ENCODE measurements at regions not wholly inside any gene's neighbourhood (a gene's known extent, or its start where the extent isn't known, plus 50 kb on each side); places are given as distances from the start of the nearest gene placed in this dataset.
A peak's percentile ranks its signal among the peaks of the same experiment; 100 is the strongest.

GRCh38 chr11:81744336-81745116 lies 989.1 kb downstream of the FAM181B start:
- no peak overlapping the region for H3K4me3 ChIP-seq (ENCODE audit: insufficient read length, low read depth)
- H3K9me3 ChIP-seq (ENCODE audit: insufficient read depth, low read length): peaks cover 7% of the 10 kb centered on the region; the same call in 1 of the 2 replicates
- no peak overlapping the region for H3K9ac ChIP-seq (ENCODE audit: insufficient read length, low read depth)
- no peaks in the 10 kb centered on the region for H3K36me3 ChIP-seq (ENCODE audit: insufficient read depth, insufficient read length, low read length)
- no peaks in the 10 kb centered on the region for H3K4me1 ChIP-seq (ENCODE audit: insufficient read depth, insufficient read length)
- H3K27me3 ChIP-seq (ENCODE audit: insufficient read depth, insufficient read length): no peaks in the 10 kb centered on the region
- TF ChIP-seq SUZ12 (IDR thresholded peaks at IDR 0.05; ENCODE audit: extremely low read depth, insufficient read depth, insufficient read length) (no peak), ZNF274 (IDR thresholded peaks at IDR 0.05; ENCODE audit: low read depth, low read length) (no peak), YY1 (IDR thresholded peaks at IDR 0.05; ENCODE audit: insufficient read depth, insufficient read length) (no peak)
- DNase-seq (ENCODE audit: low read depth, low spot score): no peak

DNA sequence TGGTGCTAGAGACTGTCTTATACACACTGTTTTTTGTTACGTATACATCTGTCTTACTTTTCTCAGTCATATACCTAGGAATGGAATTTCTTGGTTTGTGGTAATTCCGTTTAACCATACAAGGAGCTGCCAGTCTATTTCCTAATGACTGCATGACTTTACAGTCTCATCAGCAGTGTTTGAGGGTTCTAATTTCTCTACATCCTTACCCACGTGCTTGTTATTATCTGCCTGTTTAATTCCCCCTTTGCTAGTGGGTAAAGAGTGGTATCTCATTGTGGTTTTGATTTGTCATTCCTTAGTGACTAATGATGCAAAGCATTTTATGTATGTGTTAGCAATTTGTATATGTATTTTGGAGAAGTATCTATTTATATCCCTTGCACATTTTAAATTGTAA lies 1008.0 kb downstream of the FAM181B start:
- peaks cover 2% of the 10 kb centered on the region; the same call in 1 of the 2 replicates for H3K9me3 ChIP-seq (ENCODE audit: insufficient read depth, low read length)
- no peaks in the 10 kb centered on the region for H3K36me3 ChIP-seq (ENCODE audit: insufficient read depth, insufficient read length, low read length)
- no peak for TF ChIP-seq ZNF274 (IDR thresholded peaks at IDR 0.05; ENCODE audit: low read depth, low read length)
- no peak for TF ChIP-seq YY1 (IDR thresholded peaks at IDR 0.05; ENCODE audit: insufficient read depth, insufficient read length)
- no peak for TF ChIP-seq SUZ12 (IDR thresholded peaks at IDR 0.05; ENCODE audit: extremely low read depth, insufficient read depth, insufficient read length)
- no peaks in the 10 kb centered on the region for H3K4me1 ChIP-seq (ENCODE audit: insufficient read depth, insufficient read length)
- H3K27me3 ChIP-seq (ENCODE audit: insufficient read depth, insufficient read length): no peaks in the 10 kb centered on the region
- DNase-seq (ENCODE audit: low read depth, low spot score): no peak
- H3K9ac ChIP-seq (ENCODE audit: insufficient read length, low read depth): no peak overlapping the region
- H3K4me3 ChIP-seq (ENCODE audit: insufficient read length, low read depth): no peak overlapping the region

DNA sequence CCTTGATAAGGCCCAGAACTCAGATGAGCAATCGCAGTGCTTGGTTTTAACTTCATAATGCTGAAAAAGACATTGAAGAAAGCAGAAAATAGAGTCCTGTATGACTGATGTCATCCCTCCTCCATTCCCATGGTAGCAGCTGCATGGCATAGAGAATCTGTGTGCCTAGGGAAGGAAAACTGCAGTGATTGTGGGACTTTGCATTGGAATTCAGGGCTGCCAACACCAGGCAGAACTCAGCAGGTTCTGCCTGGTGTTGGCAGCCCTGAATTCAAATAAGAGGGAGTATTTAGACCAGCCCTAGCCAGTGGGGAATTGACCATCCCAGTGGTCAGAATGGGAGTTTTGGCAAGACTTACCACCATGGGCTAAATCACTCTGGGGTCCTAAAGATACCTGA lies 1016.0 kb downstream of the FAM181B start:
- H3K27me3 ChIP-seq (ENCODE audit: insufficient read depth, insufficient read length): no peaks in the 10 kb centered on the region
- H3K4me3 ChIP-seq (ENCODE audit: insufficient read length, low read depth): no peak overlapping the region
- no peaks in the 10 kb centered on the region for H3K36me3 ChIP-seq (ENCODE audit: insufficient read depth, insufficient read length, low read length)
- no peaks in the 10 kb centered on the region for H3K9me3 ChIP-seq (ENCODE audit: insufficient read depth, low read length)
- no peaks in the 10 kb centered on the region for H3K4me1 ChIP-seq (ENCODE audit: insufficient read depth, insufficient read length)
- TF ChIP-seq YY1 (IDR thresholded peaks at IDR 0.05; ENCODE audit: insufficient read depth, insufficient read length) (no peak), ZNF274 (IDR thresholded peaks at IDR 0.05; ENCODE audit: low read depth, low read length) (no peak), SUZ12 (IDR thresholded peaks at IDR 0.05; ENCODE audit: extremely low read depth, insufficient read depth, insufficient read length) (no peak)
- no peak for DNase-seq (ENCODE audit: low read depth, low spot score)
- no peak overlapping the region for H3K9ac ChIP-seq (ENCODE audit: insufficient read length, low read depth)

DNA sequence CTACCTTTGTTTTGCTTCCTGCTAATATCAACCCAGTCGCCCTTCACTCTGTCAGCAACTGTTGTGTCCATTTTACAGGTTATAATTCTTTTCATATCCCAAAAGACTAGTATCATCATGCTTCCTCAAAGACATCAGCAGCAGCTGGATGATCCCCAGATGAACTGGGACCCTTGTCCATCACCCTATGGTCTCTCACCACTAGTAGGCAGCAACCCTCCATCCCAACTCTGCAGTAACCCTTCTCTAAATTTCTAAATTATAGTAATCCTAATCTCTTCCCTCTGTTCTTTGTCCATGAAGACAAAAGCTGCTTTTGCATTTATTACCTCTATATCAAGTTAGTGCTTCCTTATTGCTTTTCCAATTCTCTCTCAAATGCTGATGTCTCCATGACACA lies 1025.8 kb downstream of the FAM181B start:
- Histone ChIP-seq H3K27me3 (ENCODE audit: insufficient read depth, insufficient read length) (no peaks in the 10 kb centered on the region), H3K9me3 (ENCODE audit: insufficient read depth, low read length) (no peaks in the 10 kb centered on the region), H3K4me3 (ENCODE audit: insufficient read length, low read depth) (no peak overlapping the region), H3K9ac (ENCODE audit: insufficient read length, low read depth) (no peak overlapping the region), H3K4me1 (ENCODE audit: insufficient read depth, insufficient read length) (no peaks in the 10 kb centered on the region), H3K36me3 (ENCODE audit: insufficient read depth, insufficient read length, low read length) (no peaks in the 10 kb centered on the region)
- peak; percentile 0 for DNase-seq (ENCODE audit: low read depth, low spot score)
- TF ChIP-seq ZNF274 (IDR thresholded peaks at IDR 0.05; ENCODE audit: low read depth, low read length) (no peak), SUZ12 (IDR thresholded peaks at IDR 0.05; ENCODE audit: extremely low read depth, insufficient read depth, insufficient read length) (no peak), YY1 (IDR thresholded peaks at IDR 0.05; ENCODE audit: insufficient read depth, insufficient read length) (no peak)

- no peak overlapping the region for H3K9ac ChIP-seq (ENCODE audit: insufficient read length, low read depth)
- H3K9me3 ChIP-seq (ENCODE audit: insufficient read depth, low read length): no peaks in the 10 kb centered on the region
- no peaks in the 10 kb centered on the region for H3K36me3 ChIP-seq (ENCODE audit: insufficient read depth, insufficient read length, low read length)
- no peaks in the 10 kb centered on the region for H3K27me3 ChIP-seq (ENCODE audit: insufficient read depth, insufficient read length)
- no peak for DNase-seq (ENCODE audit: low read depth, low spot score)
- no peak overlapping the region for H3K4me3 ChIP-seq (ENCODE audit: insufficient read length, low read depth)
- no peaks in the 10 kb centered on the region for H3K4me1 ChIP-seq (ENCODE audit: insufficient read depth, insufficient read length)
- no peak for TF ChIP-seq SUZ12 (IDR thresholded peaks at IDR 0.05; ENCODE audit: extremely low read depth, insufficient read depth, insufficient read length)
- TF ChIP-seq ZNF274 (IDR thresholded peaks at IDR 0.05; ENCODE audit: low read depth, low read length): no peak
- no peak for TF ChIP-seq YY1 (IDR thresholded peaks at IDR 0.05; ENCODE audit: insufficient read depth, insufficient read length)
Measured at GRCh38 chr11:81705283-81705682, 1028.4 kb downstream of the FAM181B start.

DNA sequence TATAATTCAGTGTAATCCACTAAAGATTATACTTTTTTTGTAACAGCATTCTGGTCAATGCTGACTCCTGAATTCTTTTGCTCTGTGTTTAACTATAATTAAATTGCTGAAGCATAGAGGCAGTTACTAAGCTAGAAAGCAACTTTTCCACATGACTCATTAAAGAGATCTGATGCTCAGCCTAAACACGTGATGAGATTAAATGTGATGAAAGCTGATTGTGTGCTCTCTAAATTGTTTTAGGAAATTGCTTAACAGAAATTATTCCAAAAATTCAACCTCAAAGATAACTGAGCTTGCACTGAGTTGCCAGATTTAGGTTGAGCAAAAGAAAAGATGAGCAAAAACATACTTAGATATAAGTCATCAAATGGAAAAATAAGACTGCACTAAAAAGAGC lies 1033.6 kb downstream of the FAM181B start:
- TF ChIP-seq YY1 (IDR thresholded peaks at IDR 0.05; ENCODE audit: insufficient read depth, insufficient read length) (no peak), ZNF274 (IDR thresholded peaks at IDR 0.05; ENCODE audit: low read depth, low read length) (no peak), SUZ12 (IDR thresholded peaks at IDR 0.05; ENCODE audit: extremely low read depth, insufficient read depth, insufficient read length) (no peak)
- Histone ChIP-seq H3K27me3 (ENCODE audit: insufficient read depth, insufficient read length) (no peaks in the 10 kb centered on the region), H3K9ac (ENCODE audit: insufficient read length, low read depth) (no peak overlapping the region), H3K4me1 (ENCODE audit: insufficient read depth, insufficient read length) (no peaks in the 10 kb centered on the region), H3K4me3 (ENCODE audit: insufficient read length, low read depth) (no peak overlapping the region), H3K36me3 (ENCODE audit: insufficient read depth, insufficient read length, low read length) (no peaks in the 10 kb centered on the region), H3K9me3 (ENCODE audit: insufficient read depth, low read length) (no peaks in the 10 kb centered on the region; the same call in 1 of the 2 replicates)
- DNase-seq (ENCODE audit: low read depth, low spot score): no peak

DNA sequence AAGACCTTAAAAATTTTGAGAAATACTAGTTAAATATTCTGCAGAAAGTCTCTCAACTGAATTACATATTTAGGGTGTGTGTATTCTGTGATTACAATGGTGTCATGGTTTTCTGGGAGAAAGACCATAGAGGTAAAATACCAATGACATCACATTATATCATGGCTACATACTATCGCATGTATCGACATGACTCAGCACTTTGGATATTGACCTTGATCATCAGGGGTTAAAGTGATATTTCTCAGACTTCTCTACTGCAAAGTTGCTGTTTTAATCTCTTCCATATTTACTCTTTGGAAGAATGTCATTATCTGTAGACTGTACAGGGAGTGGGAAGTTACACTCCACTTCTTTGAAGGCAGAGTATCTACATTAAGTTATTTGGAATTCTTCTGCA lies 1046.6 kb downstream of the FAM181B start:
- Histone ChIP-seq H3K4me3 (ENCODE audit: insufficient read length, low read depth) (no peak overlapping the region), H3K27me3 (ENCODE audit: insufficient read depth, insufficient read length) (no peaks in the 10 kb centered on the region), H3K9ac (ENCODE audit: insufficient read length, low read depth) (no peak overlapping the region), H3K36me3 (ENCODE audit: insufficient read depth, insufficient read length, low read length) (no peaks in the 10 kb centered on the region), H3K9me3 (ENCODE audit: insufficient read depth, low read length) (no peaks in the 10 kb centered on the region), H3K4me1 (ENCODE audit: insufficient read depth, insufficient read length) (no peaks in the 10 kb centered on the region)
- no peak for TF ChIP-seq ZNF274 (IDR thresholded peaks at IDR 0.05; ENCODE audit: low read depth, low read length)
- no peak for TF ChIP-seq SUZ12 (IDR thresholded peaks at IDR 0.05; ENCODE audit: extremely low read depth, insufficient read depth, insufficient read length)
- no peak for TF ChIP-seq YY1 (IDR thresholded peaks at IDR 0.05; ENCODE audit: insufficient read depth, insufficient read length)
- DNase-seq (ENCODE audit: low read depth, low spot score): no peak
